GM23338 (cell line): ENCODE measurements at regions not wholly inside any gene's neighbourhood (a gene's known extent, or its start where the extent isn't known, plus 50 kb on each side); places are given as distances from the start of the nearest gene placed in this dataset.

ENCODE experiments used
- ATAC-seq: fragments of 200-7000 bp; cut with Tn5 transposase; 3 replicates; pipeline ENCODE4 v1.9.1; 2020
- DNase-seq: peaks from one replicate; pipeline ENCODE4 v3.0.0-alpha.2; 2015; ENCODE audit warnings: low spot score
- H2AFZ ChIP-seq: fragments of 200-600 bp; sonication (generic); 2 replicates; pipeline ENCODE4 v1.8.0; 2016; ENCODE audit warnings: antibody characterized with exemption, mild to moderate bottlenecking, moderate library complexity
- H3F3A ChIP-seq: fragments of 200-600 bp; sonication (generic); replicated peaks from 2 replicates; pipeline ENCODE4 v1.8.0; 2017; ENCODE audit warnings: antibody characterized with exemption, mixed run types, low read depth
- H3K27ac ChIP-seq: fragments of 200-600 bp; sonication (generic); 2 replicates; pipeline ENCODE4 v1.6.1; 2016; ENCODE audit warnings: low read depth
- H3K27me3 ChIP-seq: fragments of 200-600 bp; sonication (generic); 2 replicates; pipeline ENCODE4 v1.8.0; 2016; ENCODE audit warnings: mild to moderate bottlenecking, mixed run types, moderate library complexity; ENCODE audit not compliant: insufficient read depth
- H3K36me3 ChIP-seq: fragments of 200-600 bp; sonication (generic); 2 replicates; pipeline ENCODE4 v1.8.0; 2016; ENCODE audit warnings: mild to moderate bottlenecking; ENCODE audit not compliant: insufficient read depth
- H3K4me1 ChIP-seq: fragments of 200-600 bp; sonication (generic); 2 replicates; pipeline ENCODE4 v1.8.0; 2016; ENCODE audit warnings: mild to moderate bottlenecking, moderate library complexity; ENCODE audit not compliant: insufficient read depth
- H3K4me2 ChIP-seq: fragments of 200-600 bp; sonication (generic); 2 replicates; pipeline ENCODE4 v1.7.1; 2017; ENCODE audit warnings: mixed run types
- H3K4me3 ChIP-seq: fragments of 200-600 bp; sonication (generic); 2 replicates; pipeline ENCODE4 v1.6.1; 2016; ENCODE audit warnings: mixed run types
- H3K79me2 ChIP-seq: fragments of 200-600 bp; sonication (generic); replicated peaks from 2 replicates; pipeline ENCODE4 v1.8.0; 2017; ENCODE audit warnings: mild to moderate bottlenecking; ENCODE audit not compliant: insufficient read depth
- H3K9me2 ChIP-seq: fragments of 200-600 bp; sonication (generic); 2 replicates; pipeline ENCODE4 v1.8.0; 2017; ENCODE audit not compliant: insufficient read depth
- H4K20me1 ChIP-seq: fragments of 200-600 bp; sonication (generic); replicated peaks from 2 replicates; pipeline ENCODE4 v1.8.0; 2017; ENCODE audit warnings: mild to moderate bottlenecking; ENCODE audit not compliant: insufficient read depth
- H3K27ac Mint-ChIP-seq: 2 replicates; pipeline ENCODE4 v1.8.0; 2020; ENCODE audit warnings: inconsistent platforms, mild to moderate bottlenecking, moderate library complexity, mixed read lengths
- H3K27me3 Mint-ChIP-seq: 3 replicates; pipeline ENCODE4 v1.8.0; 2022; ENCODE audit warnings: low read depth, mild to moderate bottlenecking, moderate library complexity, mixed read lengths, inconsistent platforms; ENCODE audit not compliant: insufficient read depth, poor library complexity
- H3K36me3 Mint-ChIP-seq: 3 replicates; pipeline ENCODE4 v1.8.0; 2021; ENCODE audit warnings: low read depth, mild to moderate bottlenecking, inconsistent platforms, moderate library complexity, mixed read lengths
- H3K4me1 Mint-ChIP-seq: 3 replicates; pipeline ENCODE4 v1.8.0; 2020; ENCODE audit warnings: mild to moderate bottlenecking, inconsistent platforms, mixed read lengths
- H3K4me3 Mint-ChIP-seq: 3 replicates; pipeline ENCODE4 v1.8.0; 2021; ENCODE audit warnings: moderate library complexity, mild to moderate bottlenecking, inconsistent platforms, mixed read lengths
- H3K9me3 Mint-ChIP-seq: 3 replicates; pipeline ENCODE4 v1.8.0; 2020; ENCODE audit warnings: moderate library complexity, mild to moderate bottlenecking, inconsistent platforms, mixed read lengths
- CREB1 ChIP-seq: fragments of 250-450 bp; sonication (Bioruptor Pico); IDR thresholded peaks from 2 replicates; pipeline ENCODE4 v1.5.0; 2020; ENCODE audit warnings: low read depth, mild to moderate bottlenecking, moderate library complexity
- EZH2 ChIP-seq: fragments of 200-600 bp; sonication (generic); IDR thresholded peaks from one replicate; pipeline ENCODE4 v1.8.0; 2017; ENCODE audit warnings: antibody characterized with exemption, mild to moderate bottlenecking, low read depth; ENCODE audit not compliant: unreplicated experiment
- EZH2phosphoT487 ChIP-seq: fragments of 200-600 bp; sonication (generic); IDR thresholded peaks from one replicate; pipeline ENCODE4 v1.8.1; 2018; ENCODE audit warnings: antibody characterized with exemption; ENCODE audit not compliant: unreplicated experiment
- JUNB ChIP-seq: IDR thresholded peaks from one replicate; pipeline ENCODE4 v1.6.1; 2016; ENCODE audit warnings: antibody characterized with exemption; ENCODE audit not compliant: unreplicated experiment
- NANOG ChIP-seq: IDR thresholded peaks from 2 replicates; pipeline ENCODE4 v1.6.1; 2016; ENCODE audit warnings: antibody characterized with exemption, borderline replicate concordance
- POLR2AphosphoS5 ChIP-seq: IDR thresholded peaks from 2 replicates; pipeline ENCODE4 v1.6.1; 2016; ENCODE audit warnings: antibody characterized with exemption, low read depth
- REST ChIP-seq: IDR thresholded peaks from one replicate; pipeline ENCODE4 v1.6.1; 2018; ENCODE audit warnings: antibody characterized with exemption; ENCODE audit not compliant: unreplicated experiment
- STAT1 ChIP-seq: IDR thresholded peaks from one replicate; pipeline ENCODE4 v1.6.1; 2016; ENCODE audit warnings: antibody characterized with exemption; ENCODE audit not compliant: unreplicated experiment
- ZNF114 ChIP-seq: fragments of 250-450 bp; sonication (Bioruptor Pico); IDR thresholded peaks from 2 replicates; pipeline ENCODE4 v1.5.0; 2020; ENCODE audit warnings: mild to moderate bottlenecking, moderate library complexity
- ZNF331 ChIP-seq: fragments of 250-450 bp; sonication (Bioruptor Pico); IDR thresholded peaks from 2 replicates; pipeline ENCODE4 v1.5.0; 2020; ENCODE audit warnings: low read depth, mild to moderate bottlenecking, moderate library complexity
- TF ChIP-seq, protein P1 (sequence below), 2 experiments: fragments of 200-600 bp in 1 of 2; sonication (generic) in 1 of 2; conservative IDR thresholded peaks; 2 replicates each; pipeline versions ENCODE4 v1.5.1 to v1.6.1; 2016 to 2017; ENCODE audit warnings: antibody characterized with exemption in 2 of 2, low read depth in 2 of 2, mild to moderate bottlenecking in 2 of 2, moderate library complexity in 1 of 2

DNA sequence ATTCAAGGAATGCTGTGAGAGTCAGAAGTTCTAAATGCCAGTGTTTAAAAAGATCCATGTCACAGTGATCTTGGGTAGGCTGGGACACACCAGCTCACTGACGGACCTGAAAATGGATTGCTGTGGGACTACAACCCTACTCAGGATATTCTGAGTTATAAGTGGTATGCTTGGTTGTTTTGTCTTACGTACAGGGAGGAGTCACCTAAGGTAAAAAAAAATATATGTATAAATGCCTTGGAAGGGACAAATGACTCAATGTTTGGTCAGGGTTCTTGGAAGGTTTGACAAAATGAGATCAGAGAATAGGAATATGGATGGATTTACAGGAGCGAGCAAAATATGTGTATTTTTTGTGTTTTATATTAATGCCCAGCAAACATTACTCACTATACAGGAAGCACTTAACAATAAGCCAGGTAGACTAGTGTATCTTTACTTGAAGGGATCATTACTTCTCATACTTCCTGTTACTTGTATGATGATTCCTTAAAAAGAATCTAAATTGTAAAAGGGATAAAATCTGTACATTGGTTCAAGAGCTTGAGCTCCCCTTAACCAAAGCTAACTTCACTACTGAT is 767.3 kb downstream of the GBE1 start:
- Histone ChIP-seq H3K27ac (no peak overlapping the region), H3K4me2 (no peak overlapping the region), H3F3A (no peaks in the 10 kb centered on the region), H3K4me1 (no peaks in the 10 kb centered on the region), H3K4me3 (no peak overlapping the region), H3K9me2 (0 out of 2 replicates have a peak, but pooled peaks cover 1% of the 10 kb centered on the region), H3K36me3 (no peaks in the 10 kb centered on the region), H3K79me2 (no peaks in the 10 kb centered on the region), H2AFZ (no peak overlapping the region), H3K27me3 (no peaks in the 10 kb centered on the region), H4K20me1 (no peaks in the 10 kb centered on the region)
- no peaks in the 10 kb centered on the region for H3K9me3 Mint-ChIP-seq
- H3K36me3 Mint-ChIP-seq, result no peaks in the 10 kb centered on the region
- peaks cover 1% of the 10 kb centered on the region for H3K27me3 Mint-ChIP-seq
- no peaks in the 10 kb centered on the region for H3K4me1 Mint-ChIP-seq
- DNase-seq (no peak), ATAC-seq (no peak)
- H3K4me3 Mint-ChIP-seq, result no peak overlapping the region
- TF ChIP-seq, protein P1, sequence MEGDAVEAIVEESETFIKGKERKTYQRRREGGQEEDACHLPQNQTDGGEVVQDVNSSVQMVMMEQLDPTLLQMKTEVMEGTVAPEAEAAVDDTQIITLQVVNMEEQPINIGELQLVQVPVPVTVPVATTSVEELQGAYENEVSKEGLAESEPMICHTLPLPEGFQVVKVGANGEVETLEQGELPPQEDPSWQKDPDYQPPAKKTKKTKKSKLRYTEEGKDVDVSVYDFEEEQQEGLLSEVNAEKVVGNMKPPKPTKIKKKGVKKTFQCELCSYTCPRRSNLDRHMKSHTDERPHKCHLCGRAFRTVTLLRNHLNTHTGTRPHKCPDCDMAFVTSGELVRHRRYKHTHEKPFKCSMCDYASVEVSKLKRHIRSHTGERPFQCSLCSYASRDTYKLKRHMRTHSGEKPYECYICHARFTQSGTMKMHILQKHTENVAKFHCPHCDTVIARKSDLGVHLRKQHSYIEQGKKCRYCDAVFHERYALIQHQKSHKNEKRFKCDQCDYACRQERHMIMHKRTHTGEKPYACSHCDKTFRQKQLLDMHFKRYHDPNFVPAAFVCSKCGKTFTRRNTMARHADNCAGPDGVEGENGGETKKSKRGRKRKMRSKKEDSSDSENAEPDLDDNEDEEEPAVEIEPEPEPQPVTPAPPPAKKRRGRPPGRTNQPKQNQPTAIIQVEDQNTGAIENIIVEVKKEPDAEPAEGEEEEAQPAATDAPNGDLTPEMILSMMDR (conservative IDR thresholded peaks at IDR 0.05; ENCODE audit: low read depth in 2 of 2), result no peak
- no peak for TF ChIP-seq EZH2phosphoT487
- no peak overlapping the region for H3K27ac Mint-ChIP-seq

GRCh38 chr3:80993241-80993945 is 768.1 kb downstream of the GBE1 start:
- no peaks in the 10 kb centered on the region for H3K4me1 ChIP-seq
- no peaks in the 10 kb centered on the region for H3K27me3 ChIP-seq
- H3K79me2 ChIP-seq, result no peaks in the 10 kb centered on the region
- Mint-ChIP-seq H3K36me3 (no peaks in the 10 kb centered on the region), H3K4me3 (no peak overlapping the region), H3K27me3 (peaks cover 1% of the 10 kb centered on the region), H3K27ac (no peak overlapping the region), H3K9me3 (no peaks in the 10 kb centered on the region), H3K4me1 (no peaks in the 10 kb centered on the region)
- H3K36me3 ChIP-seq, result no peaks in the 10 kb centered on the region
- no peak overlapping the region for H3K4me3 ChIP-seq
- no peaks in the 10 kb centered on the region for H3K9me2 ChIP-seq
- no peaks in the 10 kb centered on the region for H4K20me1 ChIP-seq
- H3F3A ChIP-seq, result no peaks in the 10 kb centered on the region
- no peak overlapping the region for H3K27ac ChIP-seq
- no peak overlapping the region for H3K4me2 ChIP-seq
- DNase-seq (no peak), ATAC-seq (no peak)
- no peak overlapping the region for H2AFZ ChIP-seq
- TF ChIP-seq REST (no peak), EZH2phosphoT487 (no peak), STAT1 (no peak), ZNF331 (CRISPR knock-in tag) (no peak), EZH2 (no peak), POLR2AphosphoS5 (no peak), NANOG (no peak), ZNF114 (CRISPR knock-in tag) (no peak), CREB1 (CRISPR knock-in tag) (no peak), JUNB (no peak)
